ENCODE measurements at regions not wholly inside any gene's neighbourhood (a gene's known extent, or its start where the extent isn't known, plus 50 kb on each side); places are given as distances from the start of the nearest gene placed in this dataset.

DNA sequence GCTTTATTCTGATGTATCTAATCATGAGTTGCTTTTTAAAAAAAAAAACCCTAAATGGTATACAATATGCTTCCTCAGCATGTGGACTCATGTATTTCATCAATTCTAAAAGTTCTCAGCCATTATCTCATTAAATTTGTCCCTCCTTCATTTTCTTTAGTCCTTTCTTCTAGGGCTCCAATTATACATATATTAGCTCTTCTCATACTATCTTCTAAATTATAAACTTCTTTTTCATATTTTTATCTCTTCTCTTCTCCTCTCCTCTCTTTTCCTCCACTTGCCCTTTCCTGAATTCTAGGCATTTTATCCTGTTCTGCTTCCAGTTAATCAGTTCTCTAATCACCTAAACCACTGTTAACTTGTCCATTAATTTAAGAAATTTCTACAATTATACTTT, 55.0 kb upstream of the IL33 start:
- TF ChIP-seq CTCF (IDR thresholded peaks at IDR 0.05) = no peak
- TF ChIP-seq ZFX (IDR thresholded peaks at IDR 0.05; ENCODE audit: borderline replicate concordance) = no peak
- H3K27ac ChIP-seq = no peak overlapping the region

GRCh38 chr9:6153425-6153824, 62.2 kb upstream of the IL33 start:
- no peak overlapping the region for H3K27ac ChIP-seq

GRCh38 chr9:6152788-6153187, 62.8 kb upstream of the IL33 start:
- TF ChIP-seq CTCF (IDR thresholded peaks at IDR 0.05) = no peak
- TF ChIP-seq ZFX (IDR thresholded peaks at IDR 0.05; ENCODE audit: borderline replicate concordance) = no peak
- no peak overlapping the region for H3K27ac ChIP-seq

More at GRCh38 chr9:6153425-6153824, 62.2 kb upstream of the IL33 start:
- TF ChIP-seq ZFX (IDR thresholded peaks at IDR 0.05; ENCODE audit: borderline replicate concordance) (no peak), CTCF (IDR thresholded peaks at IDR 0.05) (no peak)

- TF ChIP-seq ZFX (IDR thresholded peaks at IDR 0.05; ENCODE audit: borderline replicate concordance) (no peak), CTCF (IDR thresholded peaks at IDR 0.05) (no peak)
- H3K27ac ChIP-seq = no peak overlapping the region
Observed at GRCh38 chr9:6150483-6150882, 65.1 kb upstream of the IL33 start.

DNA sequence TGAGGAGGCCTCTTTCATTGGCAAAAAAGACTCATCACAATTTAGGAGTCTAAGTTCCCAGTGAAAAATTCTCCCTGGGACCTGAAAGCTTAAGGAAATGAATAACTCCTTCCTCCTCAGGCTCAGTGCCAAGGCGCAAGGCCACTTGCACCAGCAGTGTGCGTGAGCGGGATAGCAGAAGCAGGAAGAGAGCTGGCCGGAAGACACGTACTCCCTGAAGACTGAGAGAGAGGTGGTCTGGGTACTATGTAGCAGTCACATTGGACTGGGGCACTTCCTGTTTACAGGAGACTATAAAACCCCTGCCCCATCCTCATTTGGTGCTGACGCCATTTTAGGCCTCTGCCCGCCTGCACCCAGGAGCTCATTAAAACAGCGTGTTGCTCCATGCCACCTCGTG, 66.3 kb upstream of the IL33 start:
- H3K27ac ChIP-seq = no peak overlapping the region
- no peak for TF ChIP-seq CTCF (IDR thresholded peaks at IDR 0.05)
- no peak for TF ChIP-seq ZFX (IDR thresholded peaks at IDR 0.05; ENCODE audit: borderline replicate concordance)

- H3K27ac ChIP-seq = no peak overlapping the region
- TF ChIP-seq ZFX (IDR thresholded peaks at IDR 0.05; ENCODE audit: borderline replicate concordance) = no peak
- no peak for TF ChIP-seq CTCF (IDR thresholded peaks at IDR 0.05)
Observed at GRCh38 chr9:6147846-6148245, 67.8 kb upstream of the IL33 start.

DNA sequence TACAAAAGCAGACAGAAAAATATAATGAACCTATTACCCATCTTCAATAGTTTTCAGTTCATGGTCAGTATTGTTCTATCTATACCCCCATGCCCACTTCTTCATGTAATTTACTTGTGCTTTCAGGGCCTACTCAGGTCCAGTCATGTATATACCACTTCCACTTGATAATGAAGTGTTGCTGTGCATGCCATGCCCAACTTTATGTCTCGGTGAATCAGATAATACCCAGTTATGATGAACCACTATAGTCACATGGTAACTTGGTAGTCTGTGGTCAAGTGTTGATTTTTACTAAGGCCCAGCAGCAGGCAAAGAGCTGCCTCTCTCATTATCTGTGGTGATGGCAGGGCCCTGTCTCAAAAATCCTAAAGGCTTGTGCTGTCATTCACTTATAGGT, 70.7 kb upstream of the IL33 start:
- no peak overlapping the region for H3K27ac ChIP-seq
- TF ChIP-seq ZFX (IDR thresholded peaks at IDR 0.05; ENCODE audit: borderline replicate concordance) (no peak), CTCF (IDR thresholded peaks at IDR 0.05) (no peak)

Data from 22Rv1 (cell line).